Tibial nerve (tissue), 4 donors: ENCODE measurements at regions not wholly inside any gene's neighbourhood (a gene's known extent, or its start where the extent isn't known, plus 50 kb on each side); places are given as distances from the start of the nearest gene placed in this dataset.

Experiments used
- DNase-seq, 2 donors: peaks; one replicate each; pipeline ENCODE4 v3.0.0-alpha.2; 2019; ENCODE audit warnings: low spot score in 2 of 2
- H3K27ac ChIP-seq, 4 donors: fragments of 200-600 bp; sonication (generic) in 3 of 4; one replicate each; pipeline ENCODE4 v1.5.1; 2017 to 2019; ENCODE audit warnings: mild to moderate bottlenecking in 1 of 4
- H3K27me3 ChIP-seq, 2 donors: fragments of 200-600 bp; sonication (generic) in 1 of 2; one replicate each; pipeline versions ENCODE4 v1.5.1 to v1.6.0; 2017 to 2019
- H3K36me3 ChIP-seq, 3 donors: fragments of 200-600 bp; sonication (generic); one replicate each; pipeline ENCODE4 v1.5.1; 2018 to 2019
- H3K4me1 ChIP-seq, 4 donors: fragments of 200-600 bp; sonication (generic) in 3 of 4; one replicate each; pipeline ENCODE4 v1.5.1; 2017 to 2019
- H3K4me3 ChIP-seq, 4 donors: fragments of 200-600 bp; sonication (generic) in 3 of 4; one replicate each; pipeline ENCODE4 v1.5.1; 2017 to 2019; ENCODE audit warnings: mild to moderate bottlenecking in 1 of 4, moderate library complexity in 1 of 4
- H3K9me3 ChIP-seq, 4 donors: fragments of 200-600 bp; sonication (generic) in 3 of 4; one replicate each; pipeline ENCODE4 v1.5.1; 2017 to 2019
- EP300 ChIP-seq, 2 donors: sonication (generic); formaldehyde crosslinking; IDR thresholded peaks; one replicate each; pipeline ENCODE4 v1.6.1; 2017; ENCODE audit warnings: antibody characterized with exemption in 2 of 2, mild to moderate bottlenecking in 1 of 2
- POLR2A ChIP-seq, 2 donors: fragments of 450-650 bp; IDR thresholded peaks; one replicate each; pipeline ENCODE4 v1.6.1; 2017; ENCODE audit warnings: antibody characterized with exemption in 2 of 2, mild to moderate bottlenecking in 2 of 2, moderate library complexity in 2 of 2
- WGBS, 2 donors: methylation state at CpG; one replicate each; pipeline ENCODE4 v1.1.5; 2018; 5-methylcytosine and 5-hydroxymethylcytosine counted together
- TF ChIP-seq, protein P1 (sequence below), 5 experiments: fragments of 200-600 bp in 3 of 5; fragments of 450-650 bp in 2 of 5; sonication (generic) in 3 of 5; IDR thresholded peaks; one replicate each; pipeline ENCODE4 v1.5.1; 2016 to 2019; ENCODE audit warnings: antibody characterized with exemption in 5 of 5, mild to moderate bottlenecking in 3 of 5, moderate library complexity in 2 of 5

DNA sequence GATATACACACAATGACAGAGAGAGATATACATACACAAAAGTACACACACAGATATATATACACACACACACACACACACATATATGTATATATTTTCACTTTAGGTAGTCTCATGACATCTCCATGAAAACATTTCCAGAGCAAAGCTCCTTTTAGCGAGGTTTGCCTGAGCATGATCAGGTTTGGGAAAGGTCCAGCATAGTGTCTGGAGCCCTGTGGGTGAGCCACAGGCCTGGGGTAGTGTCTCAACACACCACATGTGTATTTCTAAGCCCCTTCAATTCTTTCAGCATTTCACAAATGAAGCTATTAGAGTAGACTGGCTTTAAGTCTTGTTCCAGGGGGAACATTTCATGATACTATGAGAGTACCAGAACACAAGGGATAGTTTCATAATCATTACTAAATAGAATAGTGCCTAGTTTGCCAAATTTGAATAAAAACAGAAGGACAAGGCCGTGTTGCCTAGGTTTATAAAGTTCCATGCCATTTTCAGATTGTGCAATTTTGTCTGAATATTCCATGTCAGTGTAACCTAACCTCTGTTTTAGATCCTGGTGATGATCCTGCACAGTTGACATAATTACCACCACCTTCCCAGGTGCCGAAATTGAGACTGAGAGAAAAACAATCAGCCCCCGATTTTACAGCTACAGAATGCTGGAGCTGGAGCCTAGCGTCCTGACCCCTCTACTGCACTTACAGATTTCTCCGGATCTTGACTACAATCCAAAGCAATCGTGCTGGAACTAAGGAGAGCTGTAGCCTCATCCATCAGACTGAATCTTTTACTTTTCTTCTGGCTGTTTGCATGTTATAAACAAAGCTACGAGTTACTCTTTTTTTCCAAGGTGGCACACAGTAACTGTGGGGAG, 332.7 kb downstream of the CYRIA start:
- Histone ChIP-seq H3K27me3 (no peaks in the 10 kb centered on the region), H3K9me3 (peaks cover 0 to under 1% (median 0%) of the 10 kb centered on the region in 4 donors), H3K36me3 (no peaks in the 10 kb centered on the region), H3K27ac (no peak overlapping the region), H3K4me3 (no peak overlapping the region), H3K4me1 (no peaks in the 10 kb centered on the region)
- TF ChIP-seq EP300 (IDR thresholded peaks at IDR 0.05) (no peak), POLR2A (IDR thresholded peaks at IDR 0.05) (no peak)
- TF ChIP-seq, protein P1, sequence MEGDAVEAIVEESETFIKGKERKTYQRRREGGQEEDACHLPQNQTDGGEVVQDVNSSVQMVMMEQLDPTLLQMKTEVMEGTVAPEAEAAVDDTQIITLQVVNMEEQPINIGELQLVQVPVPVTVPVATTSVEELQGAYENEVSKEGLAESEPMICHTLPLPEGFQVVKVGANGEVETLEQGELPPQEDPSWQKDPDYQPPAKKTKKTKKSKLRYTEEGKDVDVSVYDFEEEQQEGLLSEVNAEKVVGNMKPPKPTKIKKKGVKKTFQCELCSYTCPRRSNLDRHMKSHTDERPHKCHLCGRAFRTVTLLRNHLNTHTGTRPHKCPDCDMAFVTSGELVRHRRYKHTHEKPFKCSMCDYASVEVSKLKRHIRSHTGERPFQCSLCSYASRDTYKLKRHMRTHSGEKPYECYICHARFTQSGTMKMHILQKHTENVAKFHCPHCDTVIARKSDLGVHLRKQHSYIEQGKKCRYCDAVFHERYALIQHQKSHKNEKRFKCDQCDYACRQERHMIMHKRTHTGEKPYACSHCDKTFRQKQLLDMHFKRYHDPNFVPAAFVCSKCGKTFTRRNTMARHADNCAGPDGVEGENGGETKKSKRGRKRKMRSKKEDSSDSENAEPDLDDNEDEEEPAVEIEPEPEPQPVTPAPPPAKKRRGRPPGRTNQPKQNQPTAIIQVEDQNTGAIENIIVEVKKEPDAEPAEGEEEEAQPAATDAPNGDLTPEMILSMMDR (IDR thresholded peaks at IDR 0.05): no peak
- DNase-seq: no peak
- 37 to 39% methylated on average over 8 of the region's 8 CpGs for WGBS, 2 donors

DNA sequence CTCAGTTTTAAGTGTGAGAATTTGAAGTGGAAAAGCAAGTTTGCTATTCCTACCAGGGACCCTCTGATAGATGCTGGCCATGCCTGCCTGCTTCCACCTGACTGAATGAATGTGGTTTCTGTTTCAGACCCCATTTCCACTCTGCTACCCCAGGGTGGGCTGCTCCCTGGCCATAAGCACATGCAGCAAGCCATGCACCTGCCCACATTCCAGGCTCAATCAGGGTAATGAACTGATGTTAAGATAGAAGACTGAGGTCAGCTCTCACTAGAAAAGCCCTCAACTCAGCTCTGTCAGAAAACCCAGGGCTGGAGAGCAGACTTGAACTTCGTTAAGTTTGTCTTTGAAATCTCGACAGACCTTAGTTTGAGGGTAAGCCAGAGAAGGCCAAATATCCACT, 333.9 kb downstream of the CYRIA start:
- TF ChIP-seq, protein P1 (IDR thresholded peaks at IDR 0.05): no peak
- TF ChIP-seq EP300 (IDR thresholded peaks at IDR 0.05) (no peak), POLR2A (IDR thresholded peaks at IDR 0.05) (no peak)
- no peaks in the 10 kb centered on the region for H3K36me3 ChIP-seq
- no peak overlapping the region for H3K4me3 ChIP-seq
- DNase-seq: no peak
- WGBS, 2 donors: 85 to 87% methylated on average over 2 of the region's 2 CpGs
- H3K4me1 ChIP-seq: no peaks in the 10 kb centered on the region
- H3K27me3 ChIP-seq: no peaks in the 10 kb centered on the region
- H3K9me3 ChIP-seq: no peaks in the 10 kb centered on the region
- no peak overlapping the region for H3K27ac ChIP-seq

DNA sequence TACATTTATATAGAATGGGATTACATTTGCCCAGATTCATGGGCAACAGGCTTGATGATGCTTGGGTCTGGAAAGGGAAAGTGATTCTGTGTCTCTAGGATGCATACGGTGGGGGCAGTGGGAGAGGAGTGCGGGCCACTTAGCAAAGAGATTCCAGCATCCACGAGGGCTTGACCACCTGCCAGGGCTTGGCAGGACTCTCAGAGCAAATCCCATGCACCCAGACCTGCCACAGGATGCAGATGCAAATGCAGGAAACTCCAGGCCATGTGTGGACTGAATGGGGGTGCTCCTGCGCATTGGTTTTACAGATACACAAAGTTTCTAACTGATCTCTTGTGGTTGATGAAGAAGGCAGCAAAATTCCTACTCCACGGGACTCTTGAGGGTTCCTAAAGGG, 334.7 kb downstream of the CYRIA start:
- Histone ChIP-seq H3K4me1 (no peaks in the 10 kb centered on the region), H3K4me3 (no peak overlapping the region)
- 53 to 56% methylated on average over 5 of the region's 5 CpGs for WGBS, 2 donors

DNA sequence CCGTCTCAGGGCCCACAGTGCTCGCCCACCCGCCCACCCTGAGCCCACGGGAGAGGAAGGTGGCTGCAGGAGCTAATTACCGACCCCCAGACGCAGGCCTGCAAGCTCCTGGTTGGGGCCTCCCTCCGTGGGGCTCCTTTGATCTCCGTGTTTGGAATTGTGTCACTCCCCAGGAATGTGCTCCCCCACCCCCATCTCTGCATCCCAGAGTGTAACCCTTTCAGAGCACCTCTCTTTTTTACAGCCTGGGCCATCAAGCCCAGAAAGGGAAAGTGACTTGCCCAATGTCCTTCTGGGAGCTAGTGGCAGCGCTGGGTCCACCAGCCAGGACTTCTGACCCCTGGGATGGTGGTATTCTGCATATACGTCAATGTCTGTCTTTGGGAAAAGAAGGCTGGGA, 335.1 kb downstream of the CYRIA start:
- no peaks in the 10 kb centered on the region for H3K4me1 ChIP-seq
- WGBS, 2 donors: 45 to 54% methylated on average over 8 to 9 of the region's 10 CpGs
- TF ChIP-seq, protein P1 (IDR thresholded peaks at IDR 0.05): no peak
- TF ChIP-seq EP300 (IDR thresholded peaks at IDR 0.05) (no peak), POLR2A (IDR thresholded peaks at IDR 0.05) (no peak)
- no peak overlapping the region for H3K4me3 ChIP-seq
- DNase-seq: no peak
- H3K36me3 ChIP-seq: no peaks in the 10 kb centered on the region
- H3K27ac ChIP-seq: no peak overlapping the region
- no peaks in the 10 kb centered on the region for H3K9me3 ChIP-seq
- no peaks in the 10 kb centered on the region for H3K27me3 ChIP-seq

More for the DNA sequence above, 334.7 kb downstream of the CYRIA start:
- no peaks in the 10 kb centered on the region for H3K9me3 ChIP-seq
- H3K36me3 ChIP-seq: no peaks in the 10 kb centered on the region
- H3K27me3 ChIP-seq: no peaks in the 10 kb centered on the region
- H3K27ac ChIP-seq: no peak overlapping the region
- no peak for DNase-seq
- no peak for TF ChIP-seq POLR2A (IDR thresholded peaks at IDR 0.05)
- TF ChIP-seq, protein P1 (IDR thresholded peaks at IDR 0.05): no peak
- TF ChIP-seq EP300 (IDR thresholded peaks at IDR 0.05): no peak

DNA sequence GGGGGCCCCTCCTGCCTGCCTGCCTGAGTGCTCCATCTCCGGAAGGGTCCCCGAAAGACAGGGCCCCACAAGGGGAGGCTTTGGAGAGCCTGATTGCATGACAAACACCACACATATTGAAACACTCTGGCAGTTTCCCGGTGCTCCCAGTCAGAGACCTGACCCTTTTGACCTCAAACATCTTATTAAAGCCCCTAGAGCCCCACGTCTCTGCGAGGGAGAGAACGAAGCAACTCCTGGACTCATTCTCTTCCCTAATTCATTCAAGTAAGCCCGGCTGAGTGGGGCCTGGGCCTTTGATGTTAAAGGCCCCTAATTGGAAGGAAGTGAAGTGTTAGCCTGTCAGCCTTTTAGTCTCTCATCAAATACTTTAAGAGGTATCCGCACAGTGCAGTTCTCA, 335.6 kb downstream of the CYRIA start:
- no peak for TF ChIP-seq EP300 (IDR thresholded peaks at IDR 0.05)
- TF ChIP-seq POLR2A (IDR thresholded peaks at IDR 0.05): no peak
- TF ChIP-seq, protein P1 (IDR thresholded peaks at IDR 0.05): no peak
- Histone ChIP-seq H3K9me3 (no peaks in the 10 kb centered on the region), H3K27me3 (no peaks in the 10 kb centered on the region), H3K4me1 (no peaks in the 10 kb centered on the region), H3K4me3 (no peak overlapping the region), H3K27ac (no peak overlapping the region), H3K36me3 (no peaks in the 10 kb centered on the region)
- no peak for DNase-seq
- WGBS, 2 donors: 51 to 61% methylated on average over 8 of the region's 8 CpGs
